ENCODE measurements at regions not wholly inside any gene's neighbourhood (a gene's known extent, or its start where the extent isn't known, plus 50 kb on each side); places are given as distances from the start of the nearest gene placed in this dataset.
"Not testable (repeated sequence)": the region's sequence is repeated elsewhere in the genome, so short reads cannot be mapped to it uniquely, and the experiment has no call there.

GRCh38 chr15:95017666-95018328 is 786.4 kb downstream of the MCTP2 start:
- no peak for DNase-seq (ENCODE audit: low spot score)

GRCh38 chr15:95018888-95019545 is 787.7 kb downstream of the MCTP2 start:
- no peak for DNase-seq (ENCODE audit: low spot score)

GRCh38 chr15:95019907-95020306 is 788.5 kb downstream of the MCTP2 start:
- no peak for DNase-seq (ENCODE audit: low spot score)

- DNase-seq (ENCODE audit: low spot score): no peak
These were observed 790.5 kb downstream of the MCTP2 start for GRCh38 chr15:95021816-95022215.

- DNase-seq (ENCODE audit: low spot score): no peak
These were observed 793.0 kb downstream of the MCTP2 start for GRCh38 chr15:95024351-95024750.

- no peak for DNase-seq (ENCODE audit: low spot score)
These were observed 794.8 kb downstream of the MCTP2 start for GRCh38 chr15:95025924-95026728.

- no peak for DNase-seq (ENCODE audit: low spot score)
These were observed 796.6 kb downstream of the MCTP2 start for GRCh38 chr15:95027981-95028380.

- no peak for DNase-seq (ENCODE audit: low spot score)
These were observed 800.8 kb downstream of the MCTP2 start for GRCh38 chr15:95032156-95032555.

- no peak for DNase-seq (ENCODE audit: low spot score)
These were observed 803.7 kb downstream of the MCTP2 start for GRCh38 chr15:95035106-95035505.

- DNase-seq (ENCODE audit: low spot score): no peak
These were observed 809.9 kb downstream of the MCTP2 start for GRCh38 chr15:95041297-95041696.

- DNase-seq (ENCODE audit: low spot score): not testable (repeated sequence)
These were observed 812.0 kb downstream of the MCTP2 start for GRCh38 chr15:95043236-95043932.

GRCh38 chr15:95043933-95044313 is 812.6 kb downstream of the MCTP2 start:
- DNase-seq (ENCODE audit: low spot score): no peak

- no peak for DNase-seq (ENCODE audit: low spot score)
These were observed 813.5 kb downstream of the MCTP2 start for GRCh38 chr15:95044745-95045417.

GRCh38 chr15:95051861-95052260 is 820.5 kb downstream of the MCTP2 start:
- no peak for DNase-seq (ENCODE audit: low spot score)

- DNase-seq (ENCODE audit: low spot score): no peak
These were observed 828.1 kb downstream of the MCTP2 start for GRCh38 chr15:95059346-95059905.

- no peak for DNase-seq (ENCODE audit: low spot score)
These were observed 837.5 kb downstream of the MCTP2 start for GRCh38 chr15:95068701-95069521.

- no peak for DNase-seq (ENCODE audit: low spot score)
These were observed 844.7 kb downstream of the MCTP2 start for GRCh38 chr15:95075792-95076677.

- DNase-seq (ENCODE audit: low spot score): no peak
These were observed 845.3 kb downstream of the MCTP2 start for GRCh38 chr15:95076678-95076990.

- no peak for DNase-seq (ENCODE audit: low spot score)
These were observed 846.6 kb downstream of the MCTP2 start for GRCh38 chr15:95078003-95078402.

GRCh38 chr15:95080228-95080627 is 848.9 kb downstream of the MCTP2 start:
- not testable (repeated sequence) for DNase-seq (ENCODE audit: low spot score)
